ENCODE measurements at regions not wholly inside any gene's neighbourhood (a gene's known extent, or its start where the extent isn't known, plus 50 kb on each side); places are given as distances from the start of the nearest gene placed in this dataset.
A peak's percentile ranks its signal among the peaks of the same experiment; 100 is the strongest.
"Not testable (repeated sequence)": the region's sequence is repeated elsewhere in the genome, so short reads cannot be mapped to it uniquely, and the experiment has no call there.

DNA sequence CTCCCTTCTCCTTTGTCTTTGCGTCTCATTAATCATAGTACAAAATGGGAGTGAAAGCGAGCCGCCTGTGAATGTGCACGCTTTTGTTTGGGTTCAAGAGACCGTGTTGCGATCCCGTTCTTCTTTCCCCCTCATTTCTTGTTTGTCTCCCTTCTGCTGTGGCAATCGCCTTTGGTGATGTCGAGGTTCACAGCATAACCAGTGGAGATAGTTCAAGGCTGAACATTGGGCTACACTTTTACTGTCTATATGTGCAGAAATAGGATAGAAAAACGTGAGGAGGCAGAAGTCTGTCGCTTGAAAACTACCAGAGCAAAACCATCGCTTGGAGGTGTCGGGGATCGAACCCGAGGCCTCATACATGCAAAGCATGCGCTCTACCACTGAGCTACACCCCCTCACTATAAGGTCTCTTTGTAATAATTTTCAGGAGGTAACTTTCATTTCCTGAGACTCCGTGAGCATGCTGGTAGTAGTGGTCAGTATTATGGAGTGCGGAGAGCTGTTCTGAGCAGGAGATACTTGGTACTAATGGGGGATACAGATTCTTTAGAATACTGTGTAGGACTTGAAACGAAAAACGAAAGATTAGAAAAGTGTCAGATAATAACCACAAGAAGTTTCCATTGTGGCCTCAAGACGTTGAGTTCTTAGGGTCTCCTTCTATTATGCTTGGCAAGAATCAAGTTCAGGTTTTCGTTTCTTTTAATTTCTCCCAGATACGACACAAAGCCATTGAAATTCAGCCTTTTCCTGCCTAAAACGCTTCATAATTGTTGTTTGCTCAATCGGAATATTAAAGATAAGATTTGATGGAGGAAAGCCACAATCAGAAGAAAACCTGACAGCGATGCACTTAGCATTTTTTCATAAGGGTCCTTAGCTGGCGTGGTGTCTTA lies 106.6 kb downstream of the TRIM27 start:
- TF ChIP-seq, protein P1, sequence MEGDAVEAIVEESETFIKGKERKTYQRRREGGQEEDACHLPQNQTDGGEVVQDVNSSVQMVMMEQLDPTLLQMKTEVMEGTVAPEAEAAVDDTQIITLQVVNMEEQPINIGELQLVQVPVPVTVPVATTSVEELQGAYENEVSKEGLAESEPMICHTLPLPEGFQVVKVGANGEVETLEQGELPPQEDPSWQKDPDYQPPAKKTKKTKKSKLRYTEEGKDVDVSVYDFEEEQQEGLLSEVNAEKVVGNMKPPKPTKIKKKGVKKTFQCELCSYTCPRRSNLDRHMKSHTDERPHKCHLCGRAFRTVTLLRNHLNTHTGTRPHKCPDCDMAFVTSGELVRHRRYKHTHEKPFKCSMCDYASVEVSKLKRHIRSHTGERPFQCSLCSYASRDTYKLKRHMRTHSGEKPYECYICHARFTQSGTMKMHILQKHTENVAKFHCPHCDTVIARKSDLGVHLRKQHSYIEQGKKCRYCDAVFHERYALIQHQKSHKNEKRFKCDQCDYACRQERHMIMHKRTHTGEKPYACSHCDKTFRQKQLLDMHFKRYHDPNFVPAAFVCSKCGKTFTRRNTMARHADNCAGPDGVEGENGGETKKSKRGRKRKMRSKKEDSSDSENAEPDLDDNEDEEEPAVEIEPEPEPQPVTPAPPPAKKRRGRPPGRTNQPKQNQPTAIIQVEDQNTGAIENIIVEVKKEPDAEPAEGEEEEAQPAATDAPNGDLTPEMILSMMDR (conservative IDR thresholded peaks at IDR 0.05) = no peak
- Mint-ChIP-seq H3K4me3 (peak overlapping the region; percentile 62), H3K9me3 (no peaks in the 10 kb centered on the region), H3K4me1 (ENCODE audit: unreplicated experiment) (peaks cover under 1% of the 10 kb centered on the region), H3K27me3 (peaks cover 92% of the 10 kb centered on the region), H3K27ac (no peak overlapping the region), H3K36me3 (no peaks in the 10 kb centered on the region)
- no peak for DNase-seq (ENCODE audit: extremely low spot score, unreplicated experiment)

DNA sequence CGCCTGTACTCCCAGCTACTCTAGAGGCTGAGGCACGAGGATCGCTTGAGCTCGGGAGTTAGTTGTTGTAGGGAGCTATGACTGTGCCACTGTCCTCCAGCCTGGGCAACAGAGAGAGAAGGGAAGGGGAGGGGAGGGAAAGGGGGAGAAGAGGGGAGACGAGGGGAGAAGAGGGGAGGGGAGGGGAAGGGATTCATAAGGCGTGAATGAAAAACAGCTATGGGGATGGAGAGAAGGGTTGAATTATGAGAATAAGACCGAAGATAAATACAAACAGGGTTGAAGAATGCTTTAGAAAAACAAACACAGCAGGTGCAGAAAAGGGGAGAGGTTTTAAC lies 106.0 kb downstream of the TRIM27 start:
- TF ChIP-seq, protein P1 (conservative IDR thresholded peaks at IDR 0.05) = no peak
- H3K27ac Mint-ChIP-seq = no peak overlapping the region
- DNase-seq (ENCODE audit: extremely low spot score, unreplicated experiment) = no peak
- no peaks in the 10 kb centered on the region for H3K9me3 Mint-ChIP-seq
- no peaks in the 10 kb centered on the region for H3K36me3 Mint-ChIP-seq
- no peaks in the 10 kb centered on the region for H3K4me1 Mint-ChIP-seq (ENCODE audit: unreplicated experiment)
- H3K27me3 Mint-ChIP-seq = peaks cover 88% of the 10 kb centered on the region
- H3K4me3 Mint-ChIP-seq = no peak overlapping the region

DNA sequence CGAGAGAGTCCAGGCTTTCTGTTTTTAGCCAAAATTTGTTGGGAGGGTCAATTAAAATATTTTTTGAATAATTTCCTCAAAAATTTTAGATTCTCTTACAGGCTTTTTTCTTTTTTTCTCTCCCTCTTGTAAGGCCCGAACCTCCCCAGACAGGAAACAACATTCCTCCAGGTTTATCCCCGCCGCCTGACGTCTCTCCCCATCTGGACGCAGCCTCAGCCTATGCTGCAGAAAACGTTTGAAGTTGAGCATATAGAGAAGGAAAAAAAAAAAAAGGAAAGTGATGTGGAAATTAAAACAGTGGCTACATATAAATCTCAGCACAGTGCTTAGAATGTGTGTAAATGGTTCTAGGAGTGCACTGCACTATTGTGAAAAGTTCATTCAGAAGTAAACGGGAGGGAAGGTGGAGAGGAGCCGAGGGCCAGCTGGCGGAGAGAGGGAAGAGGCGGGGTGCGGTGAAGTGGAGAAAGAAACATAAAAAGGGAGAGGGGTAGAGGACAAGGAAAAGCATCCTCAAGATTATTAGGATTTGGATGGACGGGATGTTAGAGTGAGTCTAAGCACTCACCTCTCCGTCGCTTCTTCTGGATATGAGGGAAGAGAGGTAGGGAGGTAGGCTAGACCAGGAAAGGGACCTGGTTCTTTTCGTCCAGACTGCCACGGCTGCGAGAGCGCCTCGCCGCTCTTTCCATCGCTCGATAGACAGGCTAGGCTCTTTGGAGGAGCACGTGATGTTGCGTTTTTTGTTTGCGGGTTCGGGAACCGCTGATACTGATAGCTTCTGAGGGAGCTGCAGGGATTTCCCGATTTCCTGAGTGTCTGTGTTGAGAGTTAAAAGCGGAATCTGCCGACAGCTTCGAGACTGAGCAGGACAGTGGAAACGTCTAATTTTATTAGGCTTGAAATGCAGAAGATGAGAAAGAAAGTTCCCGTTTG lies 98.7 kb downstream of the TRIM27 start:
- H3K27me3 Mint-ChIP-seq = peaks cover 91% of the 10 kb centered on the region
- H3K9me3 Mint-ChIP-seq = no peaks in the 10 kb centered on the region
- no peak for DNase-seq (ENCODE audit: extremely low spot score, unreplicated experiment)

DNA sequence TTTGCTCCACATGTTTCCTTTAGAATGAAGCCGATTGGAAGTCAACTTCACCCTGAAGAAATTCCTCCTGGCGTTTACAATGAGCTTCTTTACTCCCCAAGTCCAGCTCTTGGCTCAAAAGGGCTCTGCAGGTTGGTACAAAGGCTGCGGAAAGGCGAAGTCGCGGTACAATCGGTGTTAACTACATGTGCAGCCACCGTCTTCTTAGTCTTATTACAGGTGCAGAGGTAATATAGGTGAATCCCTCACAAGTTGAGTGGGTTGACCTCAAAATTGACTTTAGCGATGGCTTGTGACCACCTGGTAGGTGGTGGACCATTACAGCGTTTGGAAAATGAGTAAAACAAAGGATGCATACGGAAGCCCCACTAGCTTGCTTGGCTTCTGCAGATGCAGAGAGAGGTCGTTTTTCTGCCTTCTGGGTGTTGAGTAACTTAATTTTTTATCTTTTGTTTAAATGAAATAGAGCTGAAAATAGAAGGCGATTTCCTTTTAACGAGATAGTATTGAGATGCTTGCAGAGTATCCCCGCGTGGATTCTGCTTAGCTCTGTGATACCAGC lies 98.0 kb downstream of the TRIM27 start:
- Mint-ChIP-seq H3K27ac (no peak overlapping the region), H3K4me3 (peak overlapping the region; percentile 67), H3K4me1 (ENCODE audit: unreplicated experiment) (peaks cover 11% of the 10 kb centered on the region), H3K36me3 (no peaks in the 10 kb centered on the region), H3K9me3 (no peaks in the 10 kb centered on the region), H3K27me3 (peaks cover 95% of the 10 kb centered on the region)
- DNase-seq (ENCODE audit: extremely low spot score, unreplicated experiment) = no peak
- TF ChIP-seq, protein P1 (conservative IDR thresholded peaks at IDR 0.05) = no peak

More for the DNA sequence above, 98.7 kb downstream of the TRIM27 start:
- H3K4me1 Mint-ChIP-seq (ENCODE audit: unreplicated experiment) = peaks cover 11% of the 10 kb centered on the region
- H3K27ac Mint-ChIP-seq = no peak overlapping the region
- H3K4me3 Mint-ChIP-seq = peak overlapping the region; percentile 67
- H3K36me3 Mint-ChIP-seq = no peaks in the 10 kb centered on the region
- TF ChIP-seq, protein P1 (conservative IDR thresholded peaks at IDR 0.05) = no peak

DNA sequence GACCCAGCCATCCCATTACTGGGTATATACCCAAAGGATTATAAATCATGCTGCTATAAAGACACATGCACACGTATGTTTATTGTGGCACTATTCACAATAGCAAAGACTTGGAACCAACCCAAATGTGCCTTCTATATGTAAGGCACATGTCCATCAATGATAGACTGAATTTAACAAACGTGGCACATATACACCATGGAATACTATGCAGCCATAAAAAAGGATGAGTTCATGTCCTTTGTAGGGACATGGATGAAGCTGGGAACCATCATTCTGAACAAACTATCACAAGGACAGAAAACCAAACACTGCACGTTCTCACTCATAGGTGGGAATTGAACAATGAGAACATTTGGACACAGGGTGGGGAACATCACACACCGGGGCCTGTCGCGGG lies 92.1 kb downstream of the TRIM27 start:
- DNase-seq (ENCODE audit: extremely low spot score, unreplicated experiment); H3K4me3 Mint-ChIP-seq; H3K4me1 Mint-ChIP-seq (ENCODE audit: unreplicated experiment); H3K9me3 Mint-ChIP-seq; H3K36me3 Mint-ChIP-seq; H3K27ac Mint-ChIP-seq: not testable (repeated sequence)
- peaks cover 68% of the 10 kb centered on the region for H3K27me3 Mint-ChIP-seq

DNA sequence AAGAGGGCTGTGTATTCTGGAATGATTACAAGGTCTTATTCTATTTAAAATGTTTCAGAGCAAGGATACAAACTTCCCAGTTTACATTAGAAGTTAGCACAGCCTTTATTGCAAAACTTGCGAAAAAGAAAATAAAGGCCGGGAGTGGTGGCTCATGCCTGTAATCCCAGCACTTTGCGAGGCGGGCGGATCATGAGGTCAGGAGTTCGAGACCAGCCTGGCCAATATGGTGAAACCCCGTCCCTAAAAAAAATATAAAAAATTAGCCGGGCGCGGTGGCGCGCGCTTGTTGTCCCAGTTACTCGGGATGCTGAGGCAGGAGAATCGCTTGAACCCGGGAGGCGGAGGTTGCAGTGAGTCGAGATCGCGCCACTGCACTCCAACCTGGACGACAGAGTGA lies 87.1 kb downstream of the TRIM27 start:
- peaks cover 10% of the 10 kb centered on the region for H3K4me1 Mint-ChIP-seq (ENCODE audit: unreplicated experiment)
- H3K36me3 Mint-ChIP-seq; H3K27ac Mint-ChIP-seq; DNase-seq (ENCODE audit: extremely low spot score, unreplicated experiment); H3K4me3 Mint-ChIP-seq; H3K9me3 Mint-ChIP-seq: not testable (repeated sequence)
- peaks cover 38% of the 10 kb centered on the region for H3K27me3 Mint-ChIP-seq

All from type B pancreatic cell (in vitro differentiated cells).